ENCODE measurements at regions not wholly inside any gene's neighbourhood (a gene's known extent, or its start where the extent isn't known, plus 50 kb on each side); places are given as distances from the start of the nearest gene placed in this dataset.

GRCh38 chr2:226179010-226179409 lies 620.6 kb downstream of the IRS1 start:
- TF ChIP-seq, protein P1, sequence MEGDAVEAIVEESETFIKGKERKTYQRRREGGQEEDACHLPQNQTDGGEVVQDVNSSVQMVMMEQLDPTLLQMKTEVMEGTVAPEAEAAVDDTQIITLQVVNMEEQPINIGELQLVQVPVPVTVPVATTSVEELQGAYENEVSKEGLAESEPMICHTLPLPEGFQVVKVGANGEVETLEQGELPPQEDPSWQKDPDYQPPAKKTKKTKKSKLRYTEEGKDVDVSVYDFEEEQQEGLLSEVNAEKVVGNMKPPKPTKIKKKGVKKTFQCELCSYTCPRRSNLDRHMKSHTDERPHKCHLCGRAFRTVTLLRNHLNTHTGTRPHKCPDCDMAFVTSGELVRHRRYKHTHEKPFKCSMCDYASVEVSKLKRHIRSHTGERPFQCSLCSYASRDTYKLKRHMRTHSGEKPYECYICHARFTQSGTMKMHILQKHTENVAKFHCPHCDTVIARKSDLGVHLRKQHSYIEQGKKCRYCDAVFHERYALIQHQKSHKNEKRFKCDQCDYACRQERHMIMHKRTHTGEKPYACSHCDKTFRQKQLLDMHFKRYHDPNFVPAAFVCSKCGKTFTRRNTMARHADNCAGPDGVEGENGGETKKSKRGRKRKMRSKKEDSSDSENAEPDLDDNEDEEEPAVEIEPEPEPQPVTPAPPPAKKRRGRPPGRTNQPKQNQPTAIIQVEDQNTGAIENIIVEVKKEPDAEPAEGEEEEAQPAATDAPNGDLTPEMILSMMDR (IDR thresholded peaks at IDR 0.05): no peak

DNA sequence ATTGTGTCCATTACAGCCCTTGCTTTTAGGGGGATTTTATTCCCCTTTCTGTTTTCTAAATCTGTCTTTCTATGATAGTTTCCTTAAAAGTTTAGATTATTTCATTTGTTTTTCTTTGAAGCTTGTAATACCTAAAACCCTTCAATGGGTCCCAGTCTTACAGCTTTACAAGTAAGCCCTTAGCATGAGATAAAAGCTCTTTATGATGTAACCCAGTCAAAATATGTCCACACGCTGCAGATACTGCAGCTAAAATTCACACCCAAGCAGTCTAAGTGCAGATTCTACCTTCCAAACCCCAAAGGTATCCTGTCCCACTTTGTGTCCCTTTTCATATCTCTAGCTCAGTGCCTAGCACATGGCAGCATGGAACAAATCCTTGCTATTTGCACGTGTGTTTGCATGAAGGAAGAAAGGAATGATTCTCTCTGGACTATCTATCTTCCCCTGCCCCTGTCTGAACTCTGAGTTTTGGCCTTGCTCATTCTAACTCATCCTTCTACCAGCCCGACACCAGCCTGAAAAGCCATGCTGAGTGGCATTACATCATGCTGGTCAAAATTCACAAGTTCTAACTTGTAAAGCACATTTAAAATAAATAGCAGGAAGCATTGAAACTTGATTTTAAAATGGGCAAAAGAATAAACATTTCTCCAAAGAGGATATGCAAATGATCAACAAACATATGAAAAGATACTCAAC lies 623.2 kb downstream of the IRS1 start:
- TF ChIP-seq, protein P1 (IDR thresholded peaks at IDR 0.05): no peak

DNA sequence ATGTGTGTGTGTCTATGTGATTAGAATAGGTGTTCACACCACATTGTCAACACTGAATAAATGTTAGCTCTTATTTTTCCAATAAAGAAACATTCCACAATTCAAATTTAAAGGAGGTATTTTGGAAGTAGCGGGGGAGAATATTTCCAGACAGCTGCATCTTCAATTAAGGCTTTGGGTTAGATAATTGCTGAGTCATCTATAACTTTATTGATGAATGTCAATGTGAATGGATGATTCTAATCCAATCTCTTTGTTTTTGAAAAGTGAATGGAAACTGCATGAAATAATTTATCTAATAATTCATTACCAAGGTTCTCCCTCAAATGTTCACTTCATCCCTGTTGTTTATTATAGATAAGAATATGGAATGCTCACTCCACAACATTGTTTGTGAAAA lies 625.2 kb downstream of the IRS1 start:
- TF ChIP-seq, protein P1 (IDR thresholded peaks at IDR 0.05): no peak

DNA sequence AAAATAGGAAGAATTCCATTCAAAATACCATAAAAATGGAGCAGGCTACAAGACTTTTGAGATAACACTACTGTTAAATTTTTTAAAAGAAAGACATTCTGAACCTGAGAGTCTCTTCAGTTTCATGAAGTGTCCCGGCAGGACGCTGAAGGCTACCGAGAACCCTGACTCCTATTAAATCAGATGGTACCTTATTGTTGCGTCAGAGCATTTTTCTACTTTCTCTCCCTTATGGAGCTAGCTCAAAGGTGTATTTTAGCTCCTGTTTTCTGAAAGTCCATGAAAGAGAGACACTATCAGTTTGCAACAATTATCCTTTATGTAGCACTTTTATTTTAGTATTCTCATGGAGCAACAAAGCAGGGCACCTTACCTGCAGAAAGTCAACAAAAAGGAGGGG lies 626.7 kb downstream of the IRS1 start:
- TF ChIP-seq, protein P1 (IDR thresholded peaks at IDR 0.05): no peak

GRCh38 chr2:226172309-226172708 lies 627.3 kb downstream of the IRS1 start:
- TF ChIP-seq, protein P1 (IDR thresholded peaks at IDR 0.05): no peak

- TF ChIP-seq, protein P1 (IDR thresholded peaks at IDR 0.05): no peak
Measured at GRCh38 chr2:226169751-226170581, 629.7 kb downstream of the IRS1 start.

DNA sequence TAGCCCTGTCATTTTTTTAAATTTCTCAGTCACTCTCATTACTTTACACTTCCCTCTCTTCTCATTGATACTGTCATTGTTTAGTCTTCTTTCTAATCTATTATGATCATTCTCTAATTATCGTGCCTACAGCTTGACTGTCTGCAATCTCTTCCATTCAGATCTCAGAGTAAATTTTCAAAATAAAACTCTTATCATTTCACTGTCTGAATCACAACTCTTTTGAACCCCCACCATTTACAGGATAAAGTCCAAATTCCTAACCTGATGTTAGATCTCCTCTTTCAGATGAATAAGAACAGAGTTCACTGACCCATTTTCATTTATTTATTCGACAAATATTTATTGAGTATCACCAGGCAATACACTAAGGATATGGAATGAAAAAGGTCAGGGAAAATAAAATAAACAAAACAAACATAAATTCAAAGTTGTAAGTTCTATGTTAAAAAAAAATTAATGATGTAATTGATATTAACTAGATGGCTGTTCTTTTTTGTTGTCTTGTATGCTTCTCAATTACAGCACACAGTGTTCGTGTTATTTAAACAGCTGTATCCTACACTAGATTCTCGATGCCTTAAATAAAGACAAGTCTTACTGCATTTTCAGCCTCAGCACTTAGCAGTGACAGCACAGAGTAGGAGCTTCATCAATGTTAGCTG lies 631.0 kb downstream of the IRS1 start:
- TF ChIP-seq, protein P1 (IDR thresholded peaks at IDR 0.05): no peak
